HG03571 (cell line): ENCODE measurements at regions not wholly inside any gene's neighbourhood (a gene's known extent, or its start where the extent isn't known, plus 50 kb on each side); places are given as distances from the start of the nearest gene placed in this dataset.

Experiments used
- ATAC-seq: cut with Tn5 transposase; IDR thresholded peaks from one replicate; pipeline ENCODE4 v1.9.1; 2021; ENCODE audit not compliant: unreplicated experiment

- no peak for ATAC-seq
These were observed 133.4 kb upstream of the FNDC3A start for GRCh38 chr13:48842316-48842715.

DNA sequence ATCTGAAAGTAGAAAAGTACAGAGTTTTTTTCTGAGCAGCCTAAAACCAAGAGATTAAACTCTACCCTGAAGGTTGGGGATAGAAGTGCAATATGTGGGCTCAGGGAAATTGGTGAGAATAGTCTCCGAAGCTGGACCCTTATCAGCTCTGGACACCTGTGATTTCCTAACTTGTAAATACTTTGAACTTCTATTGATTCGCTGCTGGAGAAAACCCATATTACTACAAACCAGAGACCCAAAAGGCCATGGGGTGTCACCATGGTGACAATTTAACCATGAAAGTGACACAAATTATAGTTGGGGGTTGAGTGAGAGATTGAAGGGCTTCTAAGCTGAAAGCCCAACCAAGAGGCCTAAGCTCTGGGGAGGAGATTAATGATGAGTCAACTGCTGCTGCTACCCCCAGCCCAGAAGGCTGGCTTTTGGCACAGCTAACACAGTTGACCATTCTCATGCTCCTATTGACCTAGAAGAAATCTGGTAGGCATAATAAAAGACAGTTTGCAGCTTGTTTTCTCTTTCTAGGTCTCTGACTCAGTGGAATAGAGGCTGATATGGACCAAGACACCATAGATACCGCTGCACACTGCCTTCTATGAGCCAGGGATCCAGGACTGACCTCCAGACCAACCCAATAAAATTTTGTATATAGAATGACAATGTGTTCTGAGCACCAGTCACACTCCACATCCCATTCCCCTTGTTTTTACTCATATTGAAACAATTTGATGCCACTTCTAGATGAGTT lies 131.9 kb upstream of the FNDC3A start:
- no peak for ATAC-seq

DNA sequence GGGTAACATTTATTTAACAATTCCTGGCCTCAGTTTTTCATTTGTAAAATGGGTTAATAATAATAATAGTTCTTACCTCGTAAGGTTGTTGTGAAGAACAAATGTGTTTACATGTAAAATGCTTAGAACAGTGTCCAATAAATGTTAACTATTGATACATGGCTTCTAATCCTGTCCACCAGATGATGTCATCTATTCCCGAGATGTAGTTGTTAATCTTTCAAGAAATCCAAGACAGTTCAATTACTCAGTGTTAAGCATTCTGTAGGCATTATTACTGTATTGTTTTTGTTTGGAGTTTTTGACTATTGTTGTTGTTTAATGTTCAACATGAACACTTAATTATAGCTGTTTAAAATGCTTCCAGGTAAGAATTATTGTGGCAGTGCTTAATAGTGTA lies 131.0 kb upstream of the FNDC3A start:
- no peak for ATAC-seq

DNA sequence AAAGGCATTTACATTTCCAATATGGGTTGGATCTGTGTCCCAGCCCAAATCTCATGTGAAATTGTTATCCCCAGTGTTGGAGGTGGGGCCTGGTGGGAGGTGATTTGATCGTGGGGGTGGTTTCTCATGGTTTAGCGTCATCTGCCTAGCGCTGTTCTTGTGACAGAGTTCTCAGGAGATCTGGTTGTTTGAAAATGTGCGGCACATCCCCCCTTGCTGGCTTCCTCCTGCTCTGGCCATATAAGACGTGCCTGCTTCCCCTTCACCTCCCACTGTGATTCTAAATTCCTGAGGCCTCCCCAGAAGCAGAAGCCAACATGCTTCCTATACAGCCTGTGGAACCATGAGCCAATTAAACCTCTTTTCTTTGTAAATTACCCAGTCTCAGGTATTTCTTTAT lies 126.2 kb upstream of the FNDC3A start:
- ATAC-seq, result no peak

GRCh38 chr13:48851707-48852106 lies 124.0 kb upstream of the FNDC3A start:
- no peak for ATAC-seq

DNA sequence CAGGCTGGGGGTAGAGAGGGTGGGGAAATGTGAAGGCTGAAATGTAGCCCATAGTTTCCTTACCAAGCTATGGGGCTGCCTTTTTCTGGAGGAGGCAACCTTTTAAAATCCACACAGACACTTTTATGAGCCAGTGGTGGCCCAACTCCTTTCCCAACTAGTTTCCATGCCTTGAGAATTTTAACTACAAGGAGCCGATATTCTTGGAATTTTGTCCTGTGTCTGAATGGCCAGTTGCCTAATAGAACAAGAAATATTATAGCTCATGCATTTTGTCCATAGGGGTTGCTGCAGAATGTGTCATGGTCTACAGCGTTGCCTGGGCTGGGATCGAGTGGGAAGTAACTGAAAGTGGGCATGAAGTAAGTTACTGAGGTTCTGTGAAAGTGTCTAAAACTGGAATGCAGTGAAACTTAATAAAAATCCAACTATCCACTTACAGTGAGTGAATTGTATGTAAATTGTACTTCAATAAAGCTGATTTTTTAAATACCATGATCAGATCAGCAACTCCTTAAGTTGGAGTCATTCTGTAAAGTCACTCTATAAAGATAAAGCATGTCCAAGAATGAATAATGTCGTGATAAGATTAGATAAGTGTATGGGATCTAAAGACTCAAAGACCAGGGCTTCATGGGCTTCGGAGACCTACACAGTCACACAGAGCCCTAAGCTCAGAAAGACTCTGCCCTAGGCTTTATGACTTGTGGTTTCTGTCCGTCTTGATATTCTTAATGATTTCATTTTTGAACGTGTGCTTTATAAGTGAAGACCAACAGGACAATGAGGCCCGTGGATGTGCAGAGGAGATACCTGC lies 122.6 kb upstream of the FNDC3A start:
- ATAC-seq, result no peak

- ATAC-seq, result no peak
These were observed 122.0 kb upstream of the FNDC3A start for GRCh38 chr13:48853728-48854102.

DNA sequence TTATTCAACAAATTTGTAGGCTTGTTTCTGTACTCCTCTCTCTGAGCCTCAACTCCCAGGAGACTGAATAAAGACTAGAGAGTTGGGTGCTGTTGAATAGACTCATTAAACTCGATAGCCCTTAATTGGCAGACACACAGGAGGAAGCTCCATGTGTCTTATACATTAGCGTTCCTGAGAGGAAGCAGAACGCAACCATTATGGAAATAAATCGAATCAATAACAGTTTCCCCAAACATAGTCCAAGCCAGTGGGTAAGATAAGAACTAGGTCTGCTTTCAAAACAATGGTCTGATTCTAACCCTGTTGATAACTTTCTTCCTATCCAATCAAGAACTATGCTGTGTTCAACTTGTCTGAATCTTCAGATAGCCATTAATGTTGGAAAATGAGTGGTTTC lies 118.1 kb upstream of the FNDC3A start:
- no peak for ATAC-seq

- ATAC-seq, result no peak
These were observed 117.4 kb upstream of the FNDC3A start for GRCh38 chr13:48858122-48858902.

GRCh38 chr13:48859272-48860105 lies 116.2 kb upstream of the FNDC3A start:
- no peak for ATAC-seq

DNA sequence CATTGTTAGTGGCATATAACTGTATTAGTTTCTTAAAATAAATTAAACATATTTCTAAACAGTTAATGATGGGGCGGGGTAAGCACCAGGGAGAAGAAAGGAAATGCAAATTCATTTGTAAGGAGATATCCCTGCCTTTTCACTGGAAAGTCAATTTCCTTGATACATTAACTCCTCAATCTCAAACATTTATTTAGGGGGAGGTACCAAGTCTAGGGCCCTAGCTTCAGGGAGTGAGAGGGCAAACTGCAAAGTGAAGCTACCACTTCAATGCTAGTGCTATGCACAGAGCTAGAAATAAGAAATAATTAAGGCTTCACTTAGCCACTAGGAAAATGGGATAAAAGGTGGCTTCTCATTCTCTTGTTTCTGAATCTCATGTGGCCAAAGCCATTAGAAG lies 115.3 kb upstream of the FNDC3A start:
- ATAC-seq, result no peak

DNA sequence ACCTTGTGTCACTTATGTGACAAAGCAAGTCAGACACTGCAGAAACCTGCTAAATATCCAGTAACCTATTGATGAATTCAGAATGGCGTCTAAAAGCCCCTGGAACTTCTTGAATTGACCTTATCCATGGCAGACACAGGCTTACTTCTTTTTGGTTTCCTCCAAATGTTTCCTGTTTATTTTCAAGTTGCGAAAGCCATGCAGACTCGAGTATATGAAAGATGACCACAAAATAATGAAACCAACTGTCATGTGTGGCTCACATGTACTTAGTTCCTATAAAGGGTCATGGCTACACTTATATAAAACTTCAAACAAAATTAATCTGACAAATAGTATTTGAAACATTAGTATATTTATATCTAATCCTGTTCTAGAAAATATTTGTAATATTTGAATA lies 113.1 kb upstream of the FNDC3A start:
- ATAC-seq, result no peak

- no peak for ATAC-seq
These were observed 111.6 kb upstream of the FNDC3A start for GRCh38 chr13:48864100-48864499.

- ATAC-seq, result no peak
These were observed 109.5 kb upstream of the FNDC3A start for GRCh38 chr13:48866249-48866648.

GRCh38 chr13:48873081-48873480 lies 102.6 kb upstream of the FNDC3A start:
- ATAC-seq, result no peak

- no peak for ATAC-seq
These were observed 102.1 kb upstream of the FNDC3A start for GRCh38 chr13:48873587-48873986.

DNA sequence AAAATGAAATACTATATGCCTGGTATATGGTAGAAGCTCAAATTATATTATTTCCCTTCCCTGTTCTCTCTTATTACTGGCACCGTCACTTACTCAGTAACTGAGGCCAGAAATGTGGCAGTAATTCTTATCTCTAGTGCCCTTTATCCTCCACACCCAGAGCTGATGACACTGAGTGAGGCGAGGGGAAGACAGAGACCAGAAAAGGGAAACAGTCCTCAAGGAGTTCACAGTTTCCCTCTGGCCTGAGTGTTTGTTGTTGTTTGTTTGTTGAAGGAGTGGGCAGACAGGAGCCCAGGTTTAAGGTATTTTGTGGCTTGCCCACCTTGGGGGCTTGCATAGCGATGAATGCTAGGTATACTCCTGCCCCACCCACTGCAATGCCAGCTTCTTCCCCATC lies 101.5 kb upstream of the FNDC3A start:
- no peak for ATAC-seq

DNA sequence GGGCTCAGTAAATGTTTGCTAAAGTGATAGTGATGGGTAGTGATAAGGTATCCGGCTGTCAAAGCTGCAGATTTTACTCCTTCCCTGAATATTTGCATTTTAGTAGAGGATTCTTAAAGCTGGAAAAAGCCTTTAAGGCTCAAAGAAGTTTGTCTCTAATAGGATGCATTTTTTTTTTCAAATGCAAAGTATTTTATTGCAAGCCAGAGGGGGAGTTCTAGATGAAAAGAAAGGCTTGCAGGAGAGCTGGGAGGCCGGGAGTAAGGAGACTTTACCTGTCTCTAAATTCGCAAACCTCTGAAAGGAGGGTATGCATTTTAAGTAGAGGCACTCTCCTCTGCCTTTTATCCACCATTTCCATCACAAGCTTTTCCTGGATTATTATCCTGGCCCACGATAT lies 100.7 kb upstream of the FNDC3A start:
- no peak for ATAC-seq

DNA sequence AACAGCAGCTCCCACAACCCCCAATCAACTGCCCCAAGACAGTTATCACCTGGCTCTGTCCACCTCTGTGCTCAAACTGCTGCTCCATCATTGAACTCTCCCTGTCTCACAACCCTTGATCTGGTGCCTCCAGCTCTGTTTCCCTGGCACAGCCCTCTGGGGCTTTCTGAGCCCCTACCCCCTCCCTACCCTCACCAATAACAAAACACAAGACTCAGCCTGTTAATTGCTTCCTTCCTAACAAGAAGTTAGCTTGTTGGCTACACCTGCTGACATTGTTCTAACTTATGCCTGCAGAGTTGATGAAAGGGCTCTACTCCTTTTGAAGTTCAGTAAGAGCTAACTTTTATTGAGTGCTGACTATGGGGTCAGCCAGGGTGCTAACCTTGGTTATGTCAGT lies 99.4 kb upstream of the FNDC3A start:
- no peak for ATAC-seq

DNA sequence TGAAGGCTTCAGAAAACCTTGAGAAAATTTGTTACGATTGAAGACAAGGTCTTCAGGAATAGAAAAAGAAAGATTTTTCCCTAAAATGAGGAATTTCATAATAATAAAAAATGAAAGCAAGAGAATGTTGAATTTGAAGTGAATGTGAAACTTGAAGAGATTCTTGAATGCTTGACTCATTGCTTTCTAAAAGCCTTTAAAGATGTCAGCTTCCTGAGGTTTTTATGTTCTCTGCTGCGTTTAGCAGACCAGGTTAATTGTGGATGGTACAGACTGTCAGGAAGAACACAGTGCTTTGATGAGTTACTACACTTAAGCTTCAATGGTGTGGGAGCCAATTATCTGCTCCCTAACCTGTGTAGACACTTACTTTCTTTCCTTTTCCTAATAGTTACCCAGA lies 96.3 kb upstream of the FNDC3A start:
- no peak for ATAC-seq

GRCh38 chr13:48879854-48880253 lies 95.9 kb upstream of the FNDC3A start:
- no peak for ATAC-seq
